H9 (cell line): ENCODE measurements at regions not wholly inside any gene's neighbourhood (a gene's known extent, or its start where the extent isn't known, plus 50 kb on each side); places are given as distances from the start of the nearest gene placed in this dataset.

Experiments used
- DNase-seq: peaks from one replicate; pipeline ENCODE4 v3.0.0-alpha.2; 2017
- H2AFZ ChIP-seq: one replicate; pipeline ENCODE4 v1.6.1; 2013; ENCODE audit warnings: mild to moderate bottlenecking, low read length, control low read depth, moderate library complexity
- H2AK5ac ChIP-seq: 2 replicates; pipeline ENCODE4 v1.6.1; 2013; ENCODE audit warnings: low read length, control low read depth, mixed read lengths; ENCODE audit not compliant: insufficient read length
- H2BK120ac ChIP-seq: one replicate; pipeline ENCODE4 v1.6.1; 2013; ENCODE audit warnings: low read depth, mild to moderate bottlenecking, low read length, control low read depth, inconsistent platforms; ENCODE audit not compliant: poor library complexity, severe bottlenecking
- H2BK12ac ChIP-seq: 2 replicates; pipeline ENCODE4 v1.6.1; 2013; ENCODE audit warnings: low read length, control low read depth, mixed read lengths, low read depth; ENCODE audit not compliant: insufficient read length
- H2BK15ac ChIP-seq: 2 replicates; pipeline ENCODE4 v1.6.1; 2013; ENCODE audit warnings: low read depth, low read length, control low read depth
- H2BK20ac ChIP-seq: one replicate; pipeline ENCODE4 v1.6.1; 2013; ENCODE audit warnings: low read depth, mild to moderate bottlenecking, low read length, control low read depth, inconsistent platforms; ENCODE audit not compliant: poor library complexity, severe bottlenecking
- H2BK5ac ChIP-seq: 2 replicates; pipeline ENCODE4 v1.6.1; 2013; ENCODE audit warnings: low read length, control low read depth, mixed read lengths; ENCODE audit not compliant: insufficient read length
- H3K14ac ChIP-seq: 2 replicates; pipeline ENCODE4 v1.6.1; 2013; ENCODE audit warnings: low read length, control low read depth; ENCODE audit not compliant: insufficient read depth
- H3K18ac ChIP-seq: 2 replicates; pipeline ENCODE4 v1.6.1; 2013; ENCODE audit warnings: low read depth, mild to moderate bottlenecking, mixed read lengths, low read length, control low read depth; ENCODE audit not compliant: insufficient read length
- H3K23ac ChIP-seq: 2 replicates; pipeline ENCODE4 v1.6.1; 2013; ENCODE audit warnings: low read length, control low read depth, mixed read lengths, low read depth; ENCODE audit not compliant: insufficient read length
- H3K23me2 ChIP-seq: 2 replicates; pipeline ENCODE4 v1.6.1; 2013; ENCODE audit warnings: low read depth, mild to moderate bottlenecking, mixed read lengths, low read length, control low read depth; ENCODE audit not compliant: insufficient read length, poor library complexity, severe bottlenecking
- H3K27ac ChIP-seq: 2 replicates; pipeline ENCODE4 v1.5.1; 2013; ENCODE audit warnings: low read length, control low read depth, mixed read lengths, low read depth; ENCODE audit not compliant: insufficient read length
- H3K27me3 ChIP-seq: 2 replicates; pipeline ENCODE4 v1.6.1; 2013; ENCODE audit warnings: low read length, control low read depth, inconsistent platforms; ENCODE audit not compliant: insufficient read depth
- H3K4ac ChIP-seq: 2 replicates; pipeline ENCODE4 v1.6.1; 2013; ENCODE audit warnings: low read depth, mild to moderate bottlenecking, control low read depth, inconsistent platforms, low read length, moderate library complexity
- H3K4me1 ChIP-seq: 2 replicates; pipeline ENCODE4 v1.6.1; 2013; ENCODE audit warnings: low read length, control low read depth, inconsistent platforms; ENCODE audit not compliant: insufficient read depth
- H3K4me2 ChIP-seq: 2 replicates; pipeline ENCODE4 v1.6.1; 2013; ENCODE audit warnings: low read length, control low read depth, mixed read lengths; ENCODE audit not compliant: insufficient read length, insufficient read depth
- H3K56ac ChIP-seq: 2 replicates; pipeline ENCODE4 v1.6.1; 2013; ENCODE audit warnings: low read depth, mild to moderate bottlenecking, mixed read lengths, low read length, control low read depth; ENCODE audit not compliant: insufficient read length
- H3K79me1 ChIP-seq: 2 replicates; pipeline ENCODE4 v1.6.1; 2013; ENCODE audit warnings: low read depth, mild to moderate bottlenecking, moderate library complexity, low read length, control low read depth, inconsistent platforms; ENCODE audit not compliant: insufficient read depth, poor library complexity, severe bottlenecking
- H3K79me2 ChIP-seq: 2 replicates; pipeline ENCODE4 v1.6.1; 2013; ENCODE audit warnings: low read length, control low read depth, inconsistent platforms; ENCODE audit not compliant: insufficient read depth
- H3K9ac ChIP-seq: 2 replicates; pipeline ENCODE4 v1.6.1; 2013; ENCODE audit warnings: low read length, control low read depth, mixed read lengths; ENCODE audit not compliant: insufficient read length; ENCODE audit errors: extremely low read depth
- H3K9me3 ChIP-seq: one replicate; pipeline ENCODE4 v1.6.1; 2013; ENCODE audit warnings: low read depth, low read length, inconsistent platforms; ENCODE audit not compliant: control insufficient read depth
- H3T11ph ChIP-seq: one replicate; pipeline ENCODE4 v1.6.1; 2013; ENCODE audit warnings: mild to moderate bottlenecking, low read length, control low read depth, inconsistent platforms
- H4K20me1 ChIP-seq: one replicate; pipeline ENCODE4 v1.6.1; 2013; ENCODE audit not compliant: control insufficient read depth, insufficient read length, insufficient read depth
- H4K5ac ChIP-seq: 2 replicates; pipeline ENCODE4 v1.6.1; 2013; ENCODE audit warnings: low read depth, mild to moderate bottlenecking, mixed read lengths, low read length, control low read depth; ENCODE audit not compliant: insufficient read length
- H4K8ac ChIP-seq: replicated peaks from 2 replicates; pipeline ENCODE4 v1.6.1; 2013; ENCODE audit warnings: low read length, control low read depth, mixed read lengths, low read depth; ENCODE audit not compliant: insufficient read length
- H4K91ac ChIP-seq: 2 replicates; pipeline ENCODE4 v1.6.1; 2013; ENCODE audit warnings: low read depth, mild to moderate bottlenecking, moderate library complexity, mixed read lengths, low read length, control low read depth; ENCODE audit not compliant: insufficient read length
- H3K27ac Mint-ChIP-seq, 3 experiments: 2 replicates in 2 of 3; 3 replicates in 1 of 3; pipeline ENCODE4 v1.8.0; 2020 to 2021; ENCODE audit warnings: mixed read lengths in 3 of 3, mild to moderate bottlenecking in 1 of 3, moderate library complexity in 1 of 3
- H3K27me3 Mint-ChIP-seq: 2 replicates; pipeline ENCODE4 v1.8.0; 2021; ENCODE audit warnings: low read depth, mild to moderate bottlenecking, moderate library complexity, mixed read lengths
- H3K36me3 Mint-ChIP-seq, 3 experiments: 2 replicates in 2 of 3; 3 replicates in 1 of 3; pipeline ENCODE4 v1.8.0; 2020 to 2021; ENCODE audit warnings: low read depth in 3 of 3, mixed read lengths in 3 of 3; ENCODE audit not compliant: insufficient read depth in 1 of 3
- H3K4me1 Mint-ChIP-seq, 2 experiments: 2 replicates each; pipeline ENCODE4 v1.8.0; 2020; ENCODE audit warnings: mixed read lengths in 2 of 2
- H3K4me3 Mint-ChIP-seq, 2 experiments: 2 replicates in 1 of 2; 3 replicates in 1 of 2; pipeline ENCODE4 v1.8.0; 2020 to 2021; ENCODE audit warnings: mild to moderate bottlenecking in 2 of 2, mixed read lengths in 2 of 2, moderate library complexity in 1 of 2
- H3K9me3 Mint-ChIP-seq, 2 experiments: 2 replicates in 1 of 2; 3 replicates in 1 of 2; pipeline ENCODE4 v1.8.0; 2020; ENCODE audit warnings: mild to moderate bottlenecking in 2 of 2, mixed read lengths in 2 of 2, moderate library complexity in 1 of 2
- CTCF ChIP-seq: fragments of 200-600 bp; sonication (generic); conservative IDR thresholded peaks from 3 replicates; pipeline ENCODE4 v1.8.0; 2021; ENCODE audit warnings: antibody characterized with exemption, mild to moderate bottlenecking

DNA sequence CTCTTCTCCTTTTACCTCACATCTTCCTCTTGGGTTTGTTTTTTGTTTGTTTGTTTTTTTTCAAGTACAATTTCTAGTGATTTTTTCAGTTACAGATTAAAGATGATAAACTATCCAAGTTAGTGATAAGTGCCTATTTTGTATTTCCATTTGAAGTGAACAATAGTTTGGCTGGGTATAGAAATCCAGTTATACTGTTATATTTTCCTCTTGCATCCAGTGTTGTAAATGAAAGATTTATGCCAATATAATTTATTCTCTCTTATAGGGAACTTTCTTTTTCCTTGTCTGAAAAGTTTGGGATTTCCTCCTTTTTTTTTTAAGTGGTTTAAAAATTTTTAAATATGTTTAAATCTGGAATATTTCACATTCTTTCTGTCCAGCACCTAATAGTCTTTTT, 169.4 kb downstream of the CPEB2 start:
- Histone ChIP-seq H2BK15ac (no peak overlapping the region), H3K14ac (no peak overlapping the region), H4K20me1 (no peaks in the 10 kb centered on the region), H4K8ac (no peak overlapping the region), H3K4me1 (no peaks in the 10 kb centered on the region), H3K23ac (no peak overlapping the region), H2BK5ac (no peak overlapping the region), H3K4ac (no peak overlapping the region), H3K9ac (no peak overlapping the region), H3K9me3 (no peaks in the 10 kb centered on the region), H2BK120ac (no peak overlapping the region), H3K56ac (no peak overlapping the region), H2AK5ac (no peak overlapping the region), H3K27ac (no peak overlapping the region), H3T11ph (no peak overlapping the region), H3K79me1 (no peaks in the 10 kb centered on the region), H4K5ac (no peak overlapping the region), H3K23me2 (no peaks in the 10 kb centered on the region), H3K4me2 (no peak overlapping the region), H3K79me2 (no peaks in the 10 kb centered on the region), H3K18ac (no peak overlapping the region), H3K27me3 (no peaks in the 10 kb centered on the region), H2BK20ac (no peak overlapping the region), H2AFZ (no peak overlapping the region), H2BK12ac (no peak overlapping the region), H4K91ac (no peak overlapping the region)
- Mint-ChIP-seq H3K4me3 (no peak overlapping the region; a peak in 1 of 5 replicates), H3K4me1 (peaks cover 24% of the 10 kb centered on the region in 2 experiments), H3K36me3 (peaks cover 10 to 31% (median 16%) of the 10 kb centered on the region in 3 experiments), H3K27me3 (peaks cover 10% of the 10 kb centered on the region; the same call in 1 of the 2 replicates), H3K9me3 (peaks cover 17 to 24% of the 10 kb centered on the region in 2 experiments), H3K27ac (no peak overlapping the region)
- no peak for DNase-seq
- TF ChIP-seq CTCF = no peak
